Hematopoietic multipotent progenitor cell treated with erythropoietin and hydrocortisone succinate and interleukin-3 and kit ligand, for 6 days (in vitro differentiated cells): ENCODE measurements at regions not wholly inside any gene's neighbourhood (a gene's known extent, or its start where the extent isn't known, plus 50 kb on each side); places are given as distances from the start of the nearest gene placed in this dataset.

ENCODE experiments used
- DNase-seq: peaks from one replicate; pipeline ENCODE4 v3.0.0-alpha.2; 2015

GRCh38 chr2:234691968-234692955, 195.4 kb upstream of the ARL4C start:
- no peak for DNase-seq

GRCh38 chr2:234691214-234691575, 194.3 kb upstream of the ARL4C start:
- no peak for DNase-seq

- peak; percentile 32 for DNase-seq
Measured at GRCh38 chr2:234690569-234691213, 193.8 kb upstream of the ARL4C start.

GRCh38 chr2:234689911-234690379, 193.1 kb upstream of the ARL4C start:
- no peak for DNase-seq

- DNase-seq: no peak
Measured at GRCh38 chr2:234687718-234688475, 191.0 kb upstream of the ARL4C start.

- no peak for DNase-seq
Measured at GRCh38 chr2:234686088-234686890, 189.4 kb upstream of the ARL4C start.

GRCh38 chr2:234684466-234684865, 187.6 kb upstream of the ARL4C start:
- no peak for DNase-seq

GRCh38 chr2:234683950-234684349, 187.1 kb upstream of the ARL4C start:
- DNase-seq: no peak

- DNase-seq: no peak
Measured at GRCh38 chr2:234682492-234683228, 185.8 kb upstream of the ARL4C start.

- no peak for DNase-seq
Measured at GRCh38 chr2:234680688-234681619, 184.1 kb upstream of the ARL4C start.

GRCh38 chr2:234679741-234680687, 183.1 kb upstream of the ARL4C start:
- no peak for DNase-seq

- no peak for DNase-seq
Measured at GRCh38 chr2:234679301-234679740, 182.4 kb upstream of the ARL4C start.

GRCh38 chr2:234678711-234679110, 181.8 kb upstream of the ARL4C start:
- DNase-seq: no peak

- no peak for DNase-seq
Measured at GRCh38 chr2:234677758-234678538, 181.1 kb upstream of the ARL4C start.

- no peak for DNase-seq
Measured at GRCh38 chr2:234676783-234677450, 180.0 kb upstream of the ARL4C start.

- no peak for DNase-seq
Measured at GRCh38 chr2:234676109-234676782, 179.4 kb upstream of the ARL4C start.

GRCh38 chr2:234674781-234675201, 177.9 kb upstream of the ARL4C start:
- no peak for DNase-seq
